ENCODE measurements at regions not wholly inside any gene's neighbourhood (a gene's known extent, or its start where the extent isn't known, plus 50 kb on each side); places are given as distances from the start of the nearest gene placed in this dataset.

DNA sequence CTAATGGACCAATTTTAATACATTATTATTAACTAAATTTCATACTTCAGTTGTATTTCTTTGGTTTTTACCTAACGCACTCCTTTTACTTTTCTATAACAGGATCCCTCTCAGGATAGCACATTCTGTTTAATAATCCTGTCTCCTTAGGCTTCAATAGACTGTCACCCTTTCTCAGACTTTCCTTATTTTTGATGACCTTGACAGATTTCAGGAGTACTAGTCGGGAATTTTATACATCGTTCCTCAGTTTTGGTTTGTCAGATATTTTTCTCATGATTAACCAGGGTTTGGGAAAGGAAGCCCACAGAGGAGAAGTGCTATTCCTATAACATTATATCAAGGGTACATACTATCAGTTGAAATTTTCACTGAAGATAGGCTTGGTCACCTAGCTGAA is 768.0 kb upstream of the GJE1 start:
- DNase-seq, result no peak

GRCh38 chr6:141364232-141364631 is 768.5 kb upstream of the GJE1 start:
- DNase-seq, result no peak

DNA sequence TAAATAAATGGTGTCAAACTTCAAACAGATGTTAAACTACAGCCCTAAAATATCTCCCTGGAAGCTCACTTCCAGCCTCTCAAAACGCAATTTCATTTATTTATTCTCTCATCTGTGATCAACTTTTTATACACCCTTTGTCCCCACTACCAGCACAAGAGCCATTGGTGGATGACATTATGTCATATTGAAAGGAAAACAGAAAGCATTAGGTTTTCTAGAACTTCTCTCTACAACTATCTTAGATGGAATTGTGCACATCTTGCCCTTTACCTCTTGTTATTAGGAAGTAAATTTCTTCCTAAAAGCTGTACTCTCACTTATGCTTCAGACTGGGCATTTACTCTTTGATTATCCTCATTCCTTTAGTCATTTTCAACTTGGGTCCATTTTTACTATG is 771.2 kb upstream of the GJE1 start:
- DNase-seq, result no peak

DNA sequence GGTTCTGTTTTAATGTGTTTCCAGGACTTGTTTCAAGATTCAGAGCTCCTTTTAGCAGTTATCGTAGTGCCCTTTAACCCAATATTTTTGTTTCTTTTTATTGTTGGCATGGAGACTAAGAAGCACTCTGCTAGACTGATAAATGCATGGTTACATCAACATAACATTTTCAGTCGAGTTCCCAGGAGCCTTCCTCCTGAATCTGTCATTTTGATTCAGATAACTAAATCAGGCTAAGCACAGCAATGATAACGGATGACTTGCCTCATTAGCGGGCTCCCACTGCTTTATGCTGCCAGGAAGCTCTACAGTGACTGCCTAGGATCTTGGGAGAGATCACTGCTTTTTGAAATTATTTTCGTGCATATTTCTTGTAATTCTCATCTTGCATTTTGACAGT is 772.8 kb upstream of the GJE1 start:
- DNase-seq, result no peak

DNA sequence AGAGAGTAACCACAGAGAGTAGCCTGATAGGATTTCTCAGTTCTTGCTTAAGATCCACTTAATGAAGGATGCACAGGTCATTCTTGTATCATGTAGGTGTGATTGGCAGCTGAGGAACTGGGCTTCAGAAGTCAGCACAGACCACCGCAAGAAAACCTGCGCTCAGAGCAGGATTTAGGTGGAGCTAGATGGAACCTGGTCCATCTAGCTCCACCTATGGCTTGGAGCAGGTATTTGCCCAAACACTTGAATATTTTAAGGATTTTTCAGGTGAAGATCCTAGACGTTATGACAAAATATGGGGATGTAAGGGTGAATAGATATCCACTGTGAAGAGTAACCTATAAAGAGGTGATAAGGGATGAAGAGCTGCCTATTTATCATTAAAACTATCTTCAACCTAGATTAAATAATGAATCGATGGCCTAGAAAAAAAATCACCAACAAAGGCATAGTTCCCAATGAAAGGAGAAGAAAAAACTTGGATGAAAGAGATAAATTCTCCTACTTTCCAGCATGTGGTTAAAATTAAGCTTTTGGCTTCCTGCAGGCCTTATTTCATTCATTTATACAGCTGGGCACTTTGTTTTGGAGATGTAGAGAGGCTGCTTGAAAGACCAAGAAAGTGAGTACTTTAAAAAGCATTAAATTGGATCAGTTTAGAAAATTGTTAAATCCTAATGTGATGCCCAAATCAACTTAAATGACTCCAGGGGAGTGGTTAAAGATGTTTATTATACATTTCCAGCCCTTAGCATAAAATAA is 778.4 kb upstream of the GJE1 start:
- DNase-seq, result no peak

DNA sequence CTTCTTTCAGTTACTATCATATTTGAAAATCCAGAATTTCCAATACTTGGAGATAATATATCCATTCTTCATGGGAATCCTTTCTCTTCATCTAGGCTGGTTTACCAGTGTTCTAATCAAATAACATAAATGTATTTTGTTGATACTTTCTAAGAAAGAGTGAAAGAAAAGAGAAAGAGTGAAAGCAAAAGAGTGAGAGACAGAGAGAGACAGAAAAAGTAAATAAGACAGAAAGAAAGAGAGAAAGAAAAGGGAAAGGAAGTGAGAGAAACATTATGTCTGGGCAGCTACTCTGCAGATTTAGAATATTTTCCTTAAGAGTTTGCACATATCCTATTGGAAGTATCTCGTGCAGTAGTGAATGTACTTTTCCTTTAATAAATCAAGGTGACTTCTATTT is 781.0 kb upstream of the GJE1 start:
- no peak for DNase-seq

DNA sequence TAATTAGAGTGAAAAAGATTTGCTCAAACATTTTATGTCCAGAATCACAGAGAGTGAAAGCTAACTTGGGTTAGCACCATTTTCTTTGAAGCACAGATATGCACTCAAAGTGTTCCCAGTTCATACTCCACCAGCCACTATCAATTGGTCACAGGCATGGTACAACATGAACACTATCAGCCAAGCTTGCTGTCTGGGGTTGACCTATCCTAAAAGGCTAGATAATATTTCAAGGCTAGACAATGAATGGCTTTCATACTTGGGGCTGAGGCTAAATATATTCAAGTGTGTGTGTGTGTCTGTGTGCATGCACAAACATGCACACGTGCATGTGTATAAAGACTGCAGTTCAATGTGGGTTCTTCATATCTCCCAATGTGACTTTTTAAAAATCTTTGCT is 783.0 kb upstream of the GJE1 start:
- no peak for DNase-seq

DNA sequence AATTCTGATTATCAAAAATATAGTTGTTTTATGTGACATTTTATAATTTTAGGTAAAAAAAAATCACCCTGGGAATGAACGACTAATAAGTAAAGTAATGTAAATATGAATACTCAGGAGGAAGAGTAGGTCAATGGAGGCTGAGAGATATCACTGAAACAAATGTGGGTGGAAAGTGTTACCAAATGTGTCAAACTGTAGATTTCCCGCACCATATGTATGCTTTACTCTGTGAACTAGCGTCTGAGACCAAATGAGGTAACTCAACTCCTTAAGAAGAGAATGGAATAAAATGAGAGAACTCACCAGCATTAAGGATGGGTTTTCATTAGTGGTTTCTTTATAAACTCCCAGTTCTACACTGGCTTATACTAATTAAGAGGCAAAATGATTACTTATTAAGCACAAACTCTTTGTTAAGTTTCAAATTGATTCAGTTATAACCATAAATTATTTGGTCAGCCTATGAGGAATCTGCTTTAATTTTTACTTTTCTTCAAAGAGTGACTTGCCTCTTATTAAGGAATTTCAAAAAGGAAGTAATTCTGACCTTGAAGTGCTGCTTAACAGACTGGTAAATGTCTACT is 784.7 kb upstream of the GJE1 start:
- no peak for DNase-seq

- no peak for DNase-seq
Observed at GRCh38 chr6:141347086-141347485, 785.6 kb upstream of the GJE1 start.

- no peak for DNase-seq
Observed at GRCh38 chr6:141346535-141346934, 786.2 kb upstream of the GJE1 start.

- DNase-seq, result no peak
Observed at GRCh38 chr6:141337191-141337590, 795.5 kb upstream of the GJE1 start.

DNA sequence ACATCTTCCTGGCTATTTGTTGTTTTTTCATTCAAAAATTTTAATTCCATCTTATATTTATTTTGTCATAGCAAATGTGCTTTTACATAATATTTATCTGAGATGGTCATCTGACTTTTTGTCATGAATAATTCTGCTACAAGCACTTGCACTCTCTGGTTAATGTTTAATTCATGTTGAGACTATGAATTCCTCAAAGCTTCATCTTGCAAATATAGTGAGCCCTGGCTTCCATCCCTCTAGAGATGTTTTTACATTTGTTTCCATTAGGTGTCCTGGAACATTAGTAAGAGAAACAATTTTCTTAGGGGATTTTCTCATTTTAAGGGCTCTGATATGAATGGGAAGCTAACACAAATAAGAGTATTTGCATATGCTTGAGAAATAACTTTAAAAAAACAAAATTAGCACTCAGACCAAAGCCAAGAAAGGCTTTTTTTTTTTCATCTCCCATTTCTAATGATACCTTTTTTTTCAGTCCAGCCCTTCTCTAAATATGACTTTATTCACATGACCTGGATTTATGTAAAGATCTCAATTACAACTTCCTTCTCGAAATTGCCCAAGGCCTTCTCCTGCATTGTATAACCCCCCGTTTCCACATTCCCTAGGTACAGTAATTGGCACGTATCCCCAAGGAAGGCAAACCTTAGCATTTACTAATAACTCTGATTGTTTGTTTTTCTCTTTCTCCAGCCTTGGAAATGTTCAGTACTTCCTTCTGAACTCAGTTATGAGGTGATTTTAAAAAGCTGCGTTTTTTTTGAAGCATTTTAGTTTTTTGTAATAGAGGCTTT is 797.0 kb upstream of the GJE1 start:
- DNase-seq, result no peak

DNA sequence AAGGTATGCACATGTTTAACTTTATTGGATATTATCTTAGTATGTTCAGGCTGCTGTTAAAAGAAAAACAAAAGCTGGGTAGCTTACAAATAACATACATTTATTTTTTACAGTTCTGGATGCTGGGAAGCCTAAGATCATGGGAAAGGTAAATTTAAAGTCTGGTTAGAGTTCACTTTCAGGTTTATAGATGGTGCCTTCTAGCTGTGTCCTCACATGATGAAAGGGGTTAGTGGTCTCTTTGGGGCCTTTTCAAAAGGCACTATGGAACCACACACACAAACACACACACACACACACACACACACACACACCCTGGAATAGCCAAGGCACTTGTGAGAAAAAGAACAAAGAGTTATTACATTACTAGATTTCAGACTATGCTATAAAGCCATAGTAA is 805.8 kb upstream of the GJE1 start:
- DNase-seq, result no peak

DNA sequence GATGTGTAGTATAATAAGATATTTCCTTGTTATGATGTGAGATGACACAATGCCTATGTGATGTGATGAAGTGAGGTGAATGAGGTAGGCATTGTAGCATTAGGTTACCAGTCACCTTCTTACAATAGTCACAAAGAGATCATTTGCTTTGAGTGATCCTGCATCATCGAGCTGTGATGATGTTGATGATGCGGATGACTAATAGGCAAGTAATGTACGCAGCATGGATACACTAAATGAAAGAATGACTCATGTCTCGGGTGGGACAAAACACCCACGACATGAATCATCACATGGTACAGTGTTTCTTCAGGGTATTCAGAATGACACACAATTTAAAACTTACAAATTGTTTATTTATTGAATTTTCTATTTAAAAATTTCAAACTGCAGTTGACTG is 806.3 kb upstream of the GJE1 start:
- no peak for DNase-seq

DNA sequence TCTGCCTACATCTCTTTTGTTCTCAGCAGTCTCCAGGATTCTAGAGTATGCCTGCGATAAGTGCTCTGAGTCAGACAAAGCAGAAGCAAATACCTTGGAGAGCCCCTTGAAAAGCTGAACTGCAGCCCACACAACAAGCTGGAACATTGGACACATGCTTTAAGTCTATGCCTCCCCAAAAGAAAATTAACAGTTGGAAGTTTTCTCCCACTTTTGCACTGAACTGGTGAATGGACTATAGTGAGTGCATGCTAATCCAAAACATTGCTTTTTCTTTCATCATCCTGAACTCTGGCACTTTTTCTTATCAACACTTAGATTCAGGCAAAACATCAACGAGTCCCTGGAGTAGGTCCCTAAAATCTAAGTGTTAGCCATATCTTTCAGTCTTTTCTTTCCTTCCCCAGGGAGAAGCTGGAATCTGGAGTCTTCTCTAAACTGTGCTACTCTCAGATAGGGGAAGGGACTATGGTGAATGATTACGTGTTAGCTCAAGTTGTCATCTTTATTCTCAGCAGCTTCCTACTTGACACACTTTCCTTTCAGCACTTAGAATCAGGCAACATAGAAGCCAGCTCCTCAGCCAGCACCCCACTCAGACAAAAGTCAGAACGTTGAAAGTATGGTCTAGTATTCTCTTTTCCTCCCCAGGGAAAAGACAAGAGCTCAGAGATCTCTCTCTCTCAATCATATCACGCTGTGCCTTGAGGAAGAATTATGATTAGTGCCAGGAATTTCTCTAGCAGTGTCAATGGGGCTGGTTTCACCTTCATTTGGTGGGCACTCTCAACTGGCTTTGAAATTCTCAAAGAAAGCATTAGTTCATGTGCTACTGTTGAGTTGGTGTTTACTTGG is 811.0 kb upstream of the GJE1 start:
- no peak for DNase-seq

DNA sequence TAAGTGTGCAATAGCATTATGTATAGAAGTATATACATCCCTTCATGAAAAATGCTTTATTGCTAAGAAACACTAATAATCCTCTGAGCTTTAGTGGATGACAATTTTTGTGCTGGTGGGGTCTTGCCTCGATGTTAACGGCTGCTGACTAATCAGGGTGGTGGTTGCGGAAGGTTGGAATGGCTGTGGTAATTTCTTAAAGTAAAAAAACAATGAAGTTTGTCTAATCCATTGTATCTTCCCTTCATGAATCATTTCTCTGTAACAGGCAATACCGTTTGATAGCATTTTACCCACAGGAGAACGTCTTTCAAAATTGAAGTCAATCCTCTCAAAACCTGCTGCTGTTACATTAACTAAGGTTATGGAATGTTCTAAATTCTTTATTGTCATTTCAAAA is 816.5 kb upstream of the GJE1 start:
- DNase-seq, result no peak

DNA sequence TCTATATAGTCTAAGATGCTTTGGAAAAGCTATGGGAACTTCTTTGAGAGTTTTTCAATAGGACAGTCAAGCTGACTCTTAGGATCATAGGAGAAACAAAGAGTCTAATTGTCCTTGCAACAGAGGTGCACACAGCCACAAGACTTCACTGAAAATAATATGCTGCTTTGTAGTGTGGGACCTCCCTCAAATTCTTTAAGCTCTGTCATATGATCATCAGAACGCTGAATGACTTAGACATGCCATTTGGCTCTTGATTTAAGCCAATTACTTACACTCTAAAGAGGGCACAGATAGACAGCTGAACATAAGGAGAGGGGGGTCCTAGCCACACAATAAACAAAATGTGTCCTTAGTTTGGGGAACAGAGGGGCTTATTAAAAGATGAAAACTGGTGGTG is 818.7 kb upstream of the GJE1 start:
- no peak for DNase-seq

DNA sequence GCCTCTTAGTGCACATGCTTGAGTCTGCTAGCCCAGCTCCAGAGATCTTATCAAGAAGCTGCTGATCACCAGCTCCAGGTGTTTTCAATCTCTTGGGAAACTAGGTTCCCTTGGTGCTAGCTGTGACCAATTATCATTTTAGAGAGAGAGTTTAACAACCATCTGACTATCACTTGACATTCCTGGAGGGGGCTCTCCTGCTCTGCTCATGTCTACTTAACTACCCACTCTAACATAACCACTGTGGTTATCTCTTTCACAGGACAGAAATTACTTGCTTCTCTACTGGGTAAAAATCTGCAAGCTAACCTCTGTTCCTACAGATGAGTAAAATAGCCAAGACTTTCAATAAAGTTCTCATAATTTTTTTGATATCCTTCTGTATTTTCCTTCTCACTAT is 823.4 kb upstream of the GJE1 start:
- no peak for DNase-seq

DNA sequence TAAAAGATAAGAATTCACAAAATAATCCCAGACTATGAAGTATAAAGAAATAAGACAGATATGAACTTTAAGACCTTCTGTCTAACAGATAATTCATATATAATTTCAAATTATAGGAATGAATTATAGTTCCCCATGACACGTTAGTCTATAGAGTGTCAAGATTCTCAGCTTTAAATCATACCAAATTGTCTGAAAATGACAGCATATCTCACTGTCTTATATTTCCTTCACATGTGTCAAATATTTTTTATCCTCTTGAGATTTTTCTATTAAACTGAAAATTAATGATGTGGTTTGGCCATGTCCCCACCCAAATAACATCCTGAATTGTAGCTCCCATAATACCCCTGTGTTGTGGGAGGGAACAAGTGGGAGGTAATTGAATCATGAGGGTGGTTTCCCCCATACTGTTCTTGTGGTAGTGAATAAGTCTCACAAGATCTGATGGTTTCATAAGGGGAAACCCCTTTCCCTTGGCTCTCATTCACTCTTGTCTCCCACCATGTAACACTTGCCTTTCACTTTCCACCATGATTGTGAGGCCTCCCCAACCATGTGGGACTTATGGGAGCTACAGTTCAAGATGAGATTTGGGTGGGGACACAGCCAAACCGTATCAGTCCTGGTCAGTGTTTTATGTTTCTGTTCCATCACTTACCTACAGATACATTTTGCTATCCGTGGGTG is 825.3 kb upstream of the GJE1 start:
- no peak for DNase-seq

- no peak for DNase-seq
Observed at GRCh38 chr6:141303907-141304306, 828.8 kb upstream of the GJE1 start.

DNA sequence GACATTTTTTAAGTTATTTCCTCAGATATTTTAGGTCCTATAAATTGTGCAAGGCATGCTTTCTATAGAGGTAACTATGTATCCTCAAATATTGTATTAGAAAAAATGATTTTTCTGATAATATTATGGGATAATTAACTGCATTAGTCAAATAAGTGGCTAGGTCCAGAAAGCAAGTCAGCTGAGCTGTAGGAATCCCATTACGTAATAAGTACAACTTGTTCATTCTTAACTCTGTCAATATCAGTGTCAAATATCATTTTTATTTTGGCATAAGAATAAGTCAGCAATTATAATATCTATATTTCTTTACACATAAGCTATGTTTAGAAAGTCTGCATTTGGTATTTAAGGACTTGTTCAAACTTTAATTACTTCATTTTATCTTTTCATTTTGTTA is 830.9 kb upstream of the GJE1 start:
- no peak for DNase-seq

DNA sequence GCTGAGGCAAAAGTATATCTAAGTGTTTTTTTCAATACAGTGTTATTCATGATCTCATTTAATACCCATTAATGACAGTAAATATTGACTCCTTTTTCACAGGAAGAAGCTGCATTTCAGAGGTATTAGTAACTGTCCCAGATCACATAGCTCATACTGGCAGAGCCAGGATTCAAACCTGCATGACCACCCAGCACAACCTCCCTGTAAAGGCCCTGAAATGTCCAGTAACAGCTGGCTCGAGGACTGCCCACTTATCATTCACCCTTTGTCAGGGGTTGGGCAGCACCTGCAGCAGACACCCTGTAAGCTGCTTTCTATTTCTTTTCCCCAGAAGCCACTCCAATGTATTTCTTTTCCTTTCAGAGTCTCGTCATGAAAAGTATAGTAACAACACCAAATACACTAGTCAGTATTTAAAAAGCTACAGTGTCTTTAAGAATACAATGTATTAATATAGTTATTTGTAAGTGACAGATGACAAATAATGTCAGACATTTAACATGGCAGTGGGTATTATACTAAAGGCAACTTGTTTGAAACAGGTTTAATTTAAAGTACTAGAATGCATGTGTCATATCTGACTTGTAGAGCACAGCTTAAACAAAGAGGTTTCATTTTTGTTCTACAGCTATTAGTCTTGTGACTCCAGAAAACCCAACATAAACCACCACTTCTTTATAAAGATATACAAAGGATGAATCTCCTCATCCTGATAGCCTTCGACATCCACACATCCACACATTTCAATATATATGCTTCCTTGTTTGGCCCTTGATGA is 841.6 kb upstream of the GJE1 start:
- DNase-seq, result no peak
